Mammary epithelial cell (primary cell): ENCODE measurements at regions not wholly inside any gene's neighbourhood (a gene's known extent, or its start where the extent isn't known, plus 50 kb on each side); places are given as distances from the start of the nearest gene placed in this dataset.

Experiments used
- EZH2 ChIP-seq: IDR thresholded peaks from 2 replicates; pipeline ENCODE4 v1.6.1; 2012; ENCODE audit warnings: low read length, inconsistent platforms, borderline replicate concordance
- TF ChIP-seq, protein P1 (sequence below), 2 donors: IDR thresholded peaks in 1 of 2; conservative IDR thresholded peaks in 1 of 2; 2 replicates each; pipeline ENCODE4 v1.5.1; 2011 to 2012; ENCODE audit warnings: inconsistent platforms in 2 of 2, low read length in 2 of 2, mild to moderate bottlenecking in 2 of 2, control low read depth in 1 of 2, low read depth in 1 of 2; ENCODE audit not compliant: insufficient read depth in 1 of 2; ENCODE audit errors: extremely low read depth in 1 of 2

DNA sequence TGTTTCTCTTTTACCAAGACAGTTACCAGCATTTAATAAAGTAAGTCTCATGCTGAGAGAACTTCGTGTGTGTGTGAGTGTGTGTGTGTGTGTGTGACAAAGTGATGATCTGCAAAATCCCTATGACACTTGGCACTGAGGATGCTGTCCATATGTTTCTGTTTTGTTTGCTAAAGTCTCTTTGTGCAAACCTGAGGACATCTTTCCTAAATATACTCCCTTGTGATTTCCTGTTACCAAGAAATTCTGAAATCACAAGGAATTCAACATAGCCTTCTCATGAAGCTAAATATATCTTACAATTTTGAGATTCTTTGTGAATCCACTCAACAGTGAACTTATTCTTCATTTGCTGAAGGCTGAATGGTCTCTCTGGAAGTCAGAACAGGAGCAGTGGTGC is 1359.7 kb upstream of the NRXN1 start:
- TF ChIP-seq, protein P1, sequence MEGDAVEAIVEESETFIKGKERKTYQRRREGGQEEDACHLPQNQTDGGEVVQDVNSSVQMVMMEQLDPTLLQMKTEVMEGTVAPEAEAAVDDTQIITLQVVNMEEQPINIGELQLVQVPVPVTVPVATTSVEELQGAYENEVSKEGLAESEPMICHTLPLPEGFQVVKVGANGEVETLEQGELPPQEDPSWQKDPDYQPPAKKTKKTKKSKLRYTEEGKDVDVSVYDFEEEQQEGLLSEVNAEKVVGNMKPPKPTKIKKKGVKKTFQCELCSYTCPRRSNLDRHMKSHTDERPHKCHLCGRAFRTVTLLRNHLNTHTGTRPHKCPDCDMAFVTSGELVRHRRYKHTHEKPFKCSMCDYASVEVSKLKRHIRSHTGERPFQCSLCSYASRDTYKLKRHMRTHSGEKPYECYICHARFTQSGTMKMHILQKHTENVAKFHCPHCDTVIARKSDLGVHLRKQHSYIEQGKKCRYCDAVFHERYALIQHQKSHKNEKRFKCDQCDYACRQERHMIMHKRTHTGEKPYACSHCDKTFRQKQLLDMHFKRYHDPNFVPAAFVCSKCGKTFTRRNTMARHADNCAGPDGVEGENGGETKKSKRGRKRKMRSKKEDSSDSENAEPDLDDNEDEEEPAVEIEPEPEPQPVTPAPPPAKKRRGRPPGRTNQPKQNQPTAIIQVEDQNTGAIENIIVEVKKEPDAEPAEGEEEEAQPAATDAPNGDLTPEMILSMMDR (conservative IDR thresholded peaks at IDR 0.05 in 1 of 2, IDR thresholded peaks at IDR 0.05 in 1 of 2; ENCODE audit: extremely low read depth in 1 of 2, insufficient read depth in 1 of 2, low read depth in 1 of 2, low read length in 2 of 2), result no peak
- TF ChIP-seq EZH2, result no peak
